ENCODE measurements at regions not wholly inside any gene's neighbourhood (a gene's known extent, or its start where the extent isn't known, plus 50 kb on each side); places are given as distances from the start of the nearest gene placed in this dataset.

- TF ChIP-seq CTCF (IDR thresholded peaks at IDR 0.05; ENCODE audit: low read depth, low read length): no peak
- H3K4me3 ChIP-seq (ENCODE audit: low read depth, low read length): no peak overlapping the region
- in situ Hi-C loops (cut with HindIII; ENCODE audit: low sequenced_read_pairs): no loop called here
- DNase-seq (ENCODE audit: low read depth, low spot score): no peak
Measured at GRCh38 chr3:166169681-166170080, 332.5 kb upstream of the BCHE start.

DNA sequence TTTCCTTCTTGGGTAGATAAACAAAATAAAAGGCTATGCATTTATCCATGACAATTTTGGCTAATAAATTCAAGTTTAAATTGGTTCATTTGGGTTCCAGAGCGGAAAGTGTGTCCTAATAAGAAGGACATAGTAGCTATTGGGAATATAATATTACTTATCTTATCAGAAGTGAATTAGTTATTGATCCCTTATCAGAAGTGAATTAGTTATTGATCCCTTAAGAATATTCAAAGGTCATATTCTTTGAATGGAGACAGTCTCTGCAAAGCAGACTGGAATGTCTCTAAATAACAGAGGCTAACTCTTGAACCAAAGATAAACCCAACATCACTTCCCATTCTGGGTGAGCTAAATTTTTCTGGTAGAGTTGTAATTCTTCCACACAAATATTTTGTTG is 290.7 kb upstream of the BCHE start:
- no peak overlapping the region for H3K4me3 ChIP-seq (ENCODE audit: low read depth, low read length)
- DNase-seq (ENCODE audit: low read depth, low spot score): no peak
- in situ Hi-C loops (cut with HindIII; ENCODE audit: low sequenced_read_pairs): no loop called here
- TF ChIP-seq CTCF (IDR thresholded peaks at IDR 0.05; ENCODE audit: low read depth, low read length): no peak

- no peak for TF ChIP-seq CTCF (IDR thresholded peaks at IDR 0.05; ENCODE audit: low read depth, low read length)
- in situ Hi-C loops (cut with HindIII; ENCODE audit: low sequenced_read_pairs): no loop called here
- DNase-seq (ENCODE audit: low read depth, low spot score): no peak
- no peak overlapping the region for H3K4me3 ChIP-seq (ENCODE audit: low read depth, low read length)
Measured at GRCh38 chr3:166125179-166125578, 288.0 kb upstream of the BCHE start.

DNA sequence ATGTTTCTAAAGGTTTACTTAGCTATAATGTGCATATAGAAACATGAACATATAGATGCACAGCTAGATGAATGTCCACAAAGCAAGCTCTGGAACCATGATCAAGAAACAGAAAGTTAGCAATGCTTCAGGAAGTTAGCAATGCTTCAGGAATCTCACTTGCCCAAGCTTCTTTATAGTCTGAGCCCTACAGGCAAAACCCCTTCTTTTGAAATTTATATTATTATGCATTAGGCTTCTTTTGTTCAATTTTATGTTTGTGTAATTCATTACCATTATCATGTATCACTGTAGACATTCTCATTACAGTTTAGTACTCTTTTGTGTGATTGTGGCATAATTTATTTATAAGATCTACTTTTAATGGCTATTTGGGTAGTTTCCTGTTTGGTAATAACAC is 286.4 kb upstream of the BCHE start:
- no peak for TF ChIP-seq CTCF (IDR thresholded peaks at IDR 0.05; ENCODE audit: low read depth, low read length)
- DNase-seq (ENCODE audit: low read depth, low spot score): peak; percentile 52
- H3K4me3 ChIP-seq (ENCODE audit: low read depth, low read length): no peak overlapping the region
- in situ Hi-C loops (cut with HindIII; ENCODE audit: low sequenced_read_pairs): no loop called here

DNA sequence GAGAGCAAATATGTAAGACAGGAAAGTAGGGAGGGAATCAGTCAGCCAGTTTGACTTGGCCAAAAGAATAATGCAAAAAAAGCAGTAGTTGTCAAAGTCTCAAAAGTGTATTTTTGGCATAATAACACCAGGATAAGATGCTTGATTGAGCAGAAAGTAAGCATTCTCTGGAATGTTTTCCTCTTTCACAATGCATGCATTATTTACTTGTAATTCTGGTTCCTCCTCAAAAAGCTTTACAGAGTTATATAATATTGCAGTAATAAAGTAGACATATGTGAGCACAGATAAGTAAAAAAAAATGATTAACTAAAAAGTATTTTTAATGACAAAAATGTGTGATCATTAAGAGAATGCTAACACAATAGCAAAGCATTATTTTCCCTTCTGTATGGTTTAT is 285.9 kb upstream of the BCHE start:
- in situ Hi-C loops (cut with HindIII; ENCODE audit: low sequenced_read_pairs): no loop called here
- peak; percentile 2 for DNase-seq (ENCODE audit: low read depth, low spot score)
- H3K4me3 ChIP-seq (ENCODE audit: low read depth, low read length): no peak overlapping the region
- no peak for TF ChIP-seq CTCF (IDR thresholded peaks at IDR 0.05; ENCODE audit: low read depth, low read length)

DNA sequence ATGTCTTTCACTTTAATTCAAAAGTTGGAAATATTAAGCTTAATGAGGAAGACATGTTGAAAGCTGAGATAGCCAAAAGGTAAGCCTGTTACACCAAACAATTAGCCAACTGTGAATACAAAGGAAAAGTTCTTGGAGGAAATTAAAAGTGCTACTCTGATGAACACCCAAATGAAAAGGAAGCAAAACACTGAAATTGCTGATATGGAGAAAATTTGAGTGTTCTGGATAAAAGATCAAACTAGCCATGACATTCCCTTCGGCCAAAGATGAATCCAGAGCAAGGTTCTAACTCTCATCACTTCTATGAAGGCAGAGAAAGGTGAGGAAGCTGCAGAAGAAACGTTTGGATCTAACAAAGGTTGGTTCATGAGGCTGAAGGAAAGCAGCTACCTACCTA is 280.8 kb upstream of the BCHE start:
- TF ChIP-seq CTCF (IDR thresholded peaks at IDR 0.05; ENCODE audit: low read depth, low read length): no peak
- no peak overlapping the region for H3K4me3 ChIP-seq (ENCODE audit: low read depth, low read length)
- DNase-seq (ENCODE audit: low read depth, low spot score): no peak
- in situ Hi-C loops (cut with HindIII; ENCODE audit: low sequenced_read_pairs): no loop called here

GRCh38 chr3:166114448-166114847 is 277.2 kb upstream of the BCHE start:
- in situ Hi-C loops (cut with HindIII; ENCODE audit: low sequenced_read_pairs): no loop called here
- no peak overlapping the region for H3K4me3 ChIP-seq (ENCODE audit: low read depth, low read length)
- no peak for DNase-seq (ENCODE audit: low read depth, low spot score)
- no peak for TF ChIP-seq CTCF (IDR thresholded peaks at IDR 0.05; ENCODE audit: low read depth, low read length)

All from astrocyte of the spinal cord (primary cell).